HG03066 (cell line): ENCODE measurements at regions not wholly inside any gene's neighbourhood (a gene's known extent, or its start where the extent isn't known, plus 50 kb on each side); places are given as distances from the start of the nearest gene placed in this dataset.
"Not testable (repeated sequence)": the region's sequence is repeated elsewhere in the genome, so short reads cannot be mapped to it uniquely, and the experiment has no call there.

ENCODE experiments used
- ATAC-seq: cut with Tn5 transposase; IDR thresholded peaks from one replicate; pipeline ENCODE4 v1.9.1; 2021; ENCODE audit warnings: low read depth; ENCODE audit not compliant: unreplicated experiment

GRCh38 chr3:25940935-25941334, 151.0 kb downstream of the OXSM start:
- ATAC-seq, result no peak

GRCh38 chr3:25944329-25944728, 154.4 kb downstream of the OXSM start:
- ATAC-seq, result no peak

GRCh38 chr3:25945366-25945765, 155.5 kb downstream of the OXSM start:
- ATAC-seq, result no peak

GRCh38 chr3:25945836-25946235, 155.9 kb downstream of the OXSM start:
- no peak for ATAC-seq

GRCh38 chr3:25952133-25952532, 162.2 kb downstream of the OXSM start:
- ATAC-seq, result no peak

GRCh38 chr3:25957026-25957425, 167.1 kb downstream of the OXSM start:
- no peak for ATAC-seq

- ATAC-seq, result no peak
These were observed 170.9 kb downstream of the OXSM start for GRCh38 chr3:25960776-25961175.

- no peak for ATAC-seq
These were observed 172.4 kb downstream of the OXSM start for GRCh38 chr3:25962255-25962654.

- no peak for ATAC-seq
These were observed 174.3 kb downstream of the OXSM start for GRCh38 chr3:25964141-25964540.

- no peak for ATAC-seq
These were observed 177.5 kb downstream of the OXSM start for GRCh38 chr3:25967385-25967784.

- ATAC-seq, result no peak
These were observed 181.8 kb downstream of the OXSM start for GRCh38 chr3:25971736-25972135.

- ATAC-seq, result no peak
These were observed 183.2 kb downstream of the OXSM start for GRCh38 chr3:25973122-25973521.

- ATAC-seq, result no peak
These were observed 192.9 kb downstream of the OXSM start for GRCh38 chr3:25982756-25983155.

GRCh38 chr3:25985621-25986020, 195.7 kb downstream of the OXSM start:
- ATAC-seq, result no peak

GRCh38 chr3:25992606-25993005, 202.7 kb downstream of the OXSM start:
- ATAC-seq, result no peak

GRCh38 chr3:26004172-26004571, 214.3 kb downstream of the OXSM start:
- ATAC-seq, result no peak

GRCh38 chr3:26011276-26011675, 221.4 kb downstream of the OXSM start:
- no peak for ATAC-seq

- no peak for ATAC-seq
These were observed 222.4 kb downstream of the OXSM start for GRCh38 chr3:26012241-26012745.

- no peak for ATAC-seq
These were observed 225.9 kb downstream of the OXSM start for GRCh38 chr3:26015752-26016151.

GRCh38 chr3:26018889-26019288, 229.0 kb downstream of the OXSM start:
- ATAC-seq, result no peak

- not testable (repeated sequence) for ATAC-seq
These were observed 234.3 kb downstream of the OXSM start for GRCh38 chr3:26024206-26024605.

- no peak for ATAC-seq
These were observed 239.4 kb downstream of the OXSM start for GRCh38 chr3:26029321-26029720.

GRCh38 chr3:26042126-26042525, 252.2 kb downstream of the OXSM start:
- not testable (repeated sequence) for ATAC-seq
